H9 (cell line): ENCODE measurements at regions not wholly inside any gene's neighbourhood (a gene's known extent, or its start where the extent isn't known, plus 50 kb on each side); places are given as distances from the start of the nearest gene placed in this dataset.

Source experiments
- DNase-seq: peaks from one replicate; pipeline ENCODE4 v3.0.0-alpha.2; 2017
- H2AFZ ChIP-seq: one replicate; pipeline ENCODE4 v1.6.1; 2013; ENCODE audit warnings: mild to moderate bottlenecking, low read length, control low read depth, moderate library complexity
- H2AK5ac ChIP-seq: 2 replicates; pipeline ENCODE4 v1.6.1; 2013; ENCODE audit warnings: low read length, control low read depth, mixed read lengths; ENCODE audit not compliant: insufficient read length
- H2BK120ac ChIP-seq: one replicate; pipeline ENCODE4 v1.6.1; 2013; ENCODE audit warnings: low read depth, mild to moderate bottlenecking, low read length, control low read depth, inconsistent platforms; ENCODE audit not compliant: poor library complexity, severe bottlenecking
- H2BK12ac ChIP-seq: 2 replicates; pipeline ENCODE4 v1.6.1; 2013; ENCODE audit warnings: low read length, control low read depth, mixed read lengths, low read depth; ENCODE audit not compliant: insufficient read length
- H2BK15ac ChIP-seq: 2 replicates; pipeline ENCODE4 v1.6.1; 2013; ENCODE audit warnings: low read depth, low read length, control low read depth
- H2BK20ac ChIP-seq: one replicate; pipeline ENCODE4 v1.6.1; 2013; ENCODE audit warnings: low read depth, mild to moderate bottlenecking, low read length, control low read depth, inconsistent platforms; ENCODE audit not compliant: poor library complexity, severe bottlenecking
- H2BK5ac ChIP-seq: 2 replicates; pipeline ENCODE4 v1.6.1; 2013; ENCODE audit warnings: low read length, control low read depth, mixed read lengths; ENCODE audit not compliant: insufficient read length
- H3K14ac ChIP-seq: 2 replicates; pipeline ENCODE4 v1.6.1; 2013; ENCODE audit warnings: low read length, control low read depth; ENCODE audit not compliant: insufficient read depth
- H3K18ac ChIP-seq: 2 replicates; pipeline ENCODE4 v1.6.1; 2013; ENCODE audit warnings: low read depth, mild to moderate bottlenecking, mixed read lengths, low read length, control low read depth; ENCODE audit not compliant: insufficient read length
- H3K23ac ChIP-seq: 2 replicates; pipeline ENCODE4 v1.6.1; 2013; ENCODE audit warnings: low read length, control low read depth, mixed read lengths, low read depth; ENCODE audit not compliant: insufficient read length
- H3K23me2 ChIP-seq: 2 replicates; pipeline ENCODE4 v1.6.1; 2013; ENCODE audit warnings: low read depth, mild to moderate bottlenecking, mixed read lengths, low read length, control low read depth; ENCODE audit not compliant: insufficient read length, poor library complexity, severe bottlenecking
- H3K27ac ChIP-seq: 2 replicates; pipeline ENCODE4 v1.5.1; 2013; ENCODE audit warnings: low read length, control low read depth, mixed read lengths, low read depth; ENCODE audit not compliant: insufficient read length
- H3K27me3 ChIP-seq: 2 replicates; pipeline ENCODE4 v1.6.1; 2013; ENCODE audit warnings: low read length, control low read depth, inconsistent platforms; ENCODE audit not compliant: insufficient read depth
- H3K4ac ChIP-seq: 2 replicates; pipeline ENCODE4 v1.6.1; 2013; ENCODE audit warnings: low read depth, mild to moderate bottlenecking, control low read depth, inconsistent platforms, low read length, moderate library complexity
- H3K4me1 ChIP-seq: 2 replicates; pipeline ENCODE4 v1.6.1; 2013; ENCODE audit warnings: low read length, control low read depth, inconsistent platforms; ENCODE audit not compliant: insufficient read depth
- H3K4me2 ChIP-seq: 2 replicates; pipeline ENCODE4 v1.6.1; 2013; ENCODE audit warnings: low read length, control low read depth, mixed read lengths; ENCODE audit not compliant: insufficient read length, insufficient read depth
- H3K56ac ChIP-seq: 2 replicates; pipeline ENCODE4 v1.6.1; 2013; ENCODE audit warnings: low read depth, mild to moderate bottlenecking, mixed read lengths, low read length, control low read depth; ENCODE audit not compliant: insufficient read length
- H3K79me1 ChIP-seq: 2 replicates; pipeline ENCODE4 v1.6.1; 2013; ENCODE audit warnings: low read depth, mild to moderate bottlenecking, moderate library complexity, low read length, control low read depth, inconsistent platforms; ENCODE audit not compliant: insufficient read depth, poor library complexity, severe bottlenecking
- H3K79me2 ChIP-seq: 2 replicates; pipeline ENCODE4 v1.6.1; 2013; ENCODE audit warnings: low read length, control low read depth, inconsistent platforms; ENCODE audit not compliant: insufficient read depth
- H3K9ac ChIP-seq: 2 replicates; pipeline ENCODE4 v1.6.1; 2013; ENCODE audit warnings: low read length, control low read depth, mixed read lengths; ENCODE audit not compliant: insufficient read length; ENCODE audit errors: extremely low read depth
- H3K9me3 ChIP-seq: one replicate; pipeline ENCODE4 v1.6.1; 2013; ENCODE audit warnings: low read depth, low read length, inconsistent platforms; ENCODE audit not compliant: control insufficient read depth
- H3T11ph ChIP-seq: one replicate; pipeline ENCODE4 v1.6.1; 2013; ENCODE audit warnings: mild to moderate bottlenecking, low read length, control low read depth, inconsistent platforms
- H4K20me1 ChIP-seq: one replicate; pipeline ENCODE4 v1.6.1; 2013; ENCODE audit not compliant: control insufficient read depth, insufficient read length, insufficient read depth
- H4K5ac ChIP-seq: 2 replicates; pipeline ENCODE4 v1.6.1; 2013; ENCODE audit warnings: low read depth, mild to moderate bottlenecking, mixed read lengths, low read length, control low read depth; ENCODE audit not compliant: insufficient read length
- H4K8ac ChIP-seq: replicated peaks from 2 replicates; pipeline ENCODE4 v1.6.1; 2013; ENCODE audit warnings: low read length, control low read depth, mixed read lengths, low read depth; ENCODE audit not compliant: insufficient read length
- H4K91ac ChIP-seq: 2 replicates; pipeline ENCODE4 v1.6.1; 2013; ENCODE audit warnings: low read depth, mild to moderate bottlenecking, moderate library complexity, mixed read lengths, low read length, control low read depth; ENCODE audit not compliant: insufficient read length
- H3K27ac Mint-ChIP-seq, 3 experiments: 2 replicates in 2 of 3; 3 replicates in 1 of 3; pipeline ENCODE4 v1.8.0; 2020 to 2021; ENCODE audit warnings: mixed read lengths in 3 of 3, mild to moderate bottlenecking in 1 of 3, moderate library complexity in 1 of 3
- H3K27me3 Mint-ChIP-seq: 2 replicates; pipeline ENCODE4 v1.8.0; 2021; ENCODE audit warnings: low read depth, mild to moderate bottlenecking, moderate library complexity, mixed read lengths
- H3K36me3 Mint-ChIP-seq, 3 experiments: 2 replicates in 2 of 3; 3 replicates in 1 of 3; pipeline ENCODE4 v1.8.0; 2020 to 2021; ENCODE audit warnings: low read depth in 3 of 3, mixed read lengths in 3 of 3; ENCODE audit not compliant: insufficient read depth in 1 of 3
- H3K4me1 Mint-ChIP-seq, 2 experiments: 2 replicates each; pipeline ENCODE4 v1.8.0; 2020; ENCODE audit warnings: mixed read lengths in 2 of 2
- H3K4me3 Mint-ChIP-seq, 2 experiments: 2 replicates in 1 of 2; 3 replicates in 1 of 2; pipeline ENCODE4 v1.8.0; 2020 to 2021; ENCODE audit warnings: mild to moderate bottlenecking in 2 of 2, mixed read lengths in 2 of 2, moderate library complexity in 1 of 2
- H3K9me3 Mint-ChIP-seq, 2 experiments: 2 replicates in 1 of 2; 3 replicates in 1 of 2; pipeline ENCODE4 v1.8.0; 2020; ENCODE audit warnings: mild to moderate bottlenecking in 2 of 2, mixed read lengths in 2 of 2, moderate library complexity in 1 of 2
- CTCF ChIP-seq: fragments of 200-600 bp; sonication (generic); conservative IDR thresholded peaks from 3 replicates; pipeline ENCODE4 v1.8.0; 2021; ENCODE audit warnings: antibody characterized with exemption, mild to moderate bottlenecking
- WGBS: extraction: QIAGEN DNeasy Blood & Tissue Kit; methylation state at CpG from one replicate; pipeline ENCODE4 v1.1.7; 2013; ENCODE audit warnings: missing lambda C conversion rate, low lambda C conversion rate, mixed read lengths; ENCODE audit not compliant: insufficient read length; ENCODE audit errors: extremely low coverage; 5-methylcytosine and 5-hydroxymethylcytosine counted together

- H3K27me3 Mint-ChIP-seq = no peaks in the 10 kb centered on the region
- no peak overlapping the region for H2BK15ac ChIP-seq
- H3K9me3 Mint-ChIP-seq = no peaks in the 10 kb centered on the region
- H3K56ac ChIP-seq = no peak overlapping the region
- no peak overlapping the region for H2AFZ ChIP-seq
- no peak overlapping the region for H3K27ac Mint-ChIP-seq
- no CpG with 5 or more reads among the region's 5 CpGs for WGBS
- no peak overlapping the region for H3K14ac ChIP-seq
- H3K4ac ChIP-seq = no peak overlapping the region
- no peak for TF ChIP-seq CTCF
- H3K79me1 ChIP-seq = no peaks in the 10 kb centered on the region
- no peaks in the 10 kb centered on the region for H3K9me3 ChIP-seq
- no peaks in the 10 kb centered on the region for H3K79me2 ChIP-seq
- no peak overlapping the region for H2AK5ac ChIP-seq
- peaks cover 0 to 12% of the 10 kb centered on the region in 2 experiments; a peak in 2 of 4 replicates for H3K4me1 Mint-ChIP-seq
- H3K4me2 ChIP-seq = no peak overlapping the region
- no peak overlapping the region for H2BK120ac ChIP-seq
- no peak overlapping the region for H4K8ac ChIP-seq
- no peak for DNase-seq
- H3K18ac ChIP-seq = no peak overlapping the region
- H2BK20ac ChIP-seq = no peak overlapping the region
- no peaks in the 10 kb centered on the region for H3K23me2 ChIP-seq
- no peak overlapping the region for H3K27ac ChIP-seq
- no peaks in the 10 kb centered on the region for H3K27me3 ChIP-seq
- no peaks in the 10 kb centered on the region; a peak in 1 of 7 replicates for H3K36me3 Mint-ChIP-seq
- no peak overlapping the region for H4K5ac ChIP-seq
- no peak overlapping the region for H3K23ac ChIP-seq
- H4K20me1 ChIP-seq = no peaks in the 10 kb centered on the region
- no peak overlapping the region for H3T11ph ChIP-seq
- no peak overlapping the region for H3K9ac ChIP-seq
- H3K4me3 Mint-ChIP-seq = no peak overlapping the region
- no peak overlapping the region for H2BK5ac ChIP-seq
- peaks cover 2% of the 10 kb centered on the region; the same call in 1 of the 2 replicates for H3K4me1 ChIP-seq
- H2BK12ac ChIP-seq = no peak overlapping the region
- H4K91ac ChIP-seq = no peak overlapping the region
Observed at GRCh38 chr13:104567114-104567513, 1500.9 kb upstream of the SLC10A2 start.
